GM12891 (cell line): ENCODE measurements at regions not wholly inside any gene's neighbourhood (a gene's known extent, or its start where the extent isn't known, plus 50 kb on each side); places are given as distances from the start of the nearest gene placed in this dataset.
"Not testable (repeated sequence)": the region's sequence is repeated elsewhere in the genome, so short reads cannot be mapped to it uniquely, and the experiment has no call there.

Experiments
- POLR2A ChIP-seq: IDR thresholded peaks from 2 replicates; pipeline ENCODE4 v1.6.1; 2011; ENCODE audit warnings: low read depth, low read length, control low read depth
- POLR2AphosphoS5 ChIP-seq: IDR thresholded peaks from 2 replicates; pipeline ENCODE4 v1.6.1; 2011; ENCODE audit warnings: low read depth, low read length, control low read depth
- TAF1 ChIP-seq: IDR thresholded peaks from 2 replicates; pipeline ENCODE4 v1.6.1; 2011; ENCODE audit warnings: low read depth, low read length, control low read depth

GRCh38 chr14:42973171-42973570, 1366.5 kb downstream of the LRFN5 start:
- not testable (repeated sequence) for TF ChIP-seq POLR2A, POLR2AphosphoS5, TAF1
